ENCODE measurements at regions not wholly inside any gene's neighbourhood (a gene's known extent, or its start where the extent isn't known, plus 50 kb on each side); places are given as distances from the start of the nearest gene placed in this dataset.

DNA sequence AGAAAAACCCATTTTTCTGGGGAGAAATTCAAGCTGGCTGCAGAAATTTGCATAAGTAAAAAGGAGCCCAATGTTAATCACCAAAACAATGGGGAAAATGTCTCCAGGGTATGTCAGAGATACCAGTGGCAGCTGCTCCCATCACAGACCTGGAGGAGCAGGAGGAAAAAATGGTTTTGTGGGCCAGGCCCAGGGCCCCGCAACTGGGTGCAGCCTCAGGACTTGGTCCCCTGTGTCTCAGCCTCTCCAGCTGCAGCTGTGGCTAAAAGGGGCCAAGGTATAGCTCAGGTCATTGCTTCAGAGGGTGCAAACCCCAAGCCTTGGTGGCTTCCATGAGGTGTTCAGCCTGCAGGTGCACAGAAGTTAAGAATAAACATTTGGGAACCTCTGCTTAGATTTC, 536.4 kb upstream of the FRG1 start:
- H3K4me3 ChIP-seq (ENCODE audit: control insufficient read depth, low read depth, low read length): no peak overlapping the region
- TF ChIP-seq, protein P1, sequence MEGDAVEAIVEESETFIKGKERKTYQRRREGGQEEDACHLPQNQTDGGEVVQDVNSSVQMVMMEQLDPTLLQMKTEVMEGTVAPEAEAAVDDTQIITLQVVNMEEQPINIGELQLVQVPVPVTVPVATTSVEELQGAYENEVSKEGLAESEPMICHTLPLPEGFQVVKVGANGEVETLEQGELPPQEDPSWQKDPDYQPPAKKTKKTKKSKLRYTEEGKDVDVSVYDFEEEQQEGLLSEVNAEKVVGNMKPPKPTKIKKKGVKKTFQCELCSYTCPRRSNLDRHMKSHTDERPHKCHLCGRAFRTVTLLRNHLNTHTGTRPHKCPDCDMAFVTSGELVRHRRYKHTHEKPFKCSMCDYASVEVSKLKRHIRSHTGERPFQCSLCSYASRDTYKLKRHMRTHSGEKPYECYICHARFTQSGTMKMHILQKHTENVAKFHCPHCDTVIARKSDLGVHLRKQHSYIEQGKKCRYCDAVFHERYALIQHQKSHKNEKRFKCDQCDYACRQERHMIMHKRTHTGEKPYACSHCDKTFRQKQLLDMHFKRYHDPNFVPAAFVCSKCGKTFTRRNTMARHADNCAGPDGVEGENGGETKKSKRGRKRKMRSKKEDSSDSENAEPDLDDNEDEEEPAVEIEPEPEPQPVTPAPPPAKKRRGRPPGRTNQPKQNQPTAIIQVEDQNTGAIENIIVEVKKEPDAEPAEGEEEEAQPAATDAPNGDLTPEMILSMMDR (conservative IDR thresholded peaks at IDR 0.05; ENCODE audit: control insufficient read depth, insufficient read depth, low read depth, low read length): no peak
- no peak for DNase-seq (ENCODE audit: low read depth)

DNA sequence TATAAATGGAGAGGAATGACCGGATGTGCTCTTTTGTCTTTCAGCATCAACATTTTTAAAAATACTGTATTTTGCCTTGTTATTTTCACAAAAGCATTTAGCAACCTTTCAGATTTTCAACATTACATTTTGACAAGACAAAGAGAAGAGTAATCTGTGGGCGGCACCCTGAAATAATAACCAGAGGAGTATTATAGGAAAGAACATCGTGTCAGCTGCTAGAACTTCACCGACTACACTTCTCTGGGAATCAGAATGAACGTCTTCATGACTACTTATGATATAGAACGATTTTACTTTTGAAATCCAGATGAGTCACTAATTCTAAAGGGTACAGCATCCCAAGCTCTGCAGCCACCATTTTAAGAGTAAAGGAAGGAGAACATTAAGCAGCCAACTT, 531.5 kb upstream of the FRG1 start:
- no peak for DNase-seq (ENCODE audit: low read depth)
- H3K4me3 ChIP-seq (ENCODE audit: control insufficient read depth, low read depth, low read length): no peak overlapping the region
- TF ChIP-seq, protein P1 (conservative IDR thresholded peaks at IDR 0.05; ENCODE audit: control insufficient read depth, insufficient read depth, low read depth, low read length): no peak

DNA sequence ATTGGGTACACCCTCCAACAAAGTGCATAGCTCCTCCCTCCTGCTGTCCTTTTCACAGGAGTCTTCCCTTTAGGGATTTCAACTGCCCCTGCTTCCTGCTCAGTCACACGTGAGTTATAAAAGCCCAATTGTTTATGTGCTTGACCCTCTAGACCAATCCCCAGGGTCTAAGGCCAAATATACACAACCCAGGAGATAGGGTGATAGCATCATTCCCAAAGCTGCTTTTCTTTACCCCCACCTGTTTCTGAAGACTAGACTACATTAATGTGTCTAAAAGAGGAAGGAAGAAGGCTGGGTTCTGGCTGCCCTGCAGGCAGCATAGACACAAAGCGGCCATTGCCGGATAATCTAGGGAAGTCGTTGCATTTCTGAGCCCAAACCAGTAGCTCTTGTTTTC, 526.7 kb upstream of the FRG1 start:
- TF ChIP-seq, protein P1 (conservative IDR thresholded peaks at IDR 0.05; ENCODE audit: control insufficient read depth, insufficient read depth, low read depth, low read length): no peak
- no peak for DNase-seq (ENCODE audit: low read depth)
- no peak overlapping the region for H3K4me3 ChIP-seq (ENCODE audit: control insufficient read depth, low read depth, low read length)

DNA sequence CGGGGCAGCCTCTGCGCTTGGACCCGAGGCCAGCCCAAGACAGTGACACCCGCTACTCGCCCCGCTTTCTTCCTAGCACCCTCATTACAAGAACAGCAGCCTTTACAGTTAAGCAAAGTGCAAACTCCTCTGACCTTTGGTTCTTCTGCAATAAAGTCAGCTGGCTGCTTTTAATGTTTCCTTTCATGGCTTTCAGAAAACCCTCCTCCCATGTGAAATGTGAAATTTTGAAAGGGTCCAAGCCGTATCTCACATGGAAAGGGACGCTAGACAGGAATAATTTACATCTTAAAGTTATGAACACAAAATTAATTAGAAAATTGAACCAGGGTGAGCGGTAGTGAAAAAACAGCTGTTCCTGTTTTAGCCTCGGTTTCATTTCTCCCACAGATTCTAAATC, 520.1 kb upstream of the FRG1 start:
- no peak for DNase-seq (ENCODE audit: low read depth)
- no peak overlapping the region for H3K4me3 ChIP-seq (ENCODE audit: control insufficient read depth, low read depth, low read length)
- TF ChIP-seq, protein P1 (conservative IDR thresholded peaks at IDR 0.05; ENCODE audit: control insufficient read depth, insufficient read depth, low read depth, low read length): no peak

DNA sequence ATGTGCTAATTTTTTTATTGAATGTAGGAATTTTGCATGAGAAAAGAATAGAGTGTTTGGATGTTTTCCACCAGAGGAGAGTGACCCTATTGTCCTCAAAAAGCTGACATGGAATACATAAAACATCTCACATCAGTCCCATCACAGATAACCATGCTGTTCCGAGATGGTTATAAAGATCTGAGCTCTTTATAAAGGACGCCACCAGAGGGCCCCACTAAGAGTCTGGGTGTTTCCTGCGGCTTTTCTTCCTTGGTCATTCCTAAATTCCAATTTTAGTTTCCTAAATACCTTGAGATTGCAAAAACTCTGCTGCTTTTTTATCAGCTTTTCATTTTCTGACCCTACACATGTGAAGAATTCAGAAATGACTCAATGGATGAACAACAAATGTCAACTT, 504.5 kb upstream of the FRG1 start:
- no peak overlapping the region for H3K4me3 ChIP-seq (ENCODE audit: control insufficient read depth, low read depth, low read length)
- DNase-seq (ENCODE audit: low read depth): no peak
- TF ChIP-seq, protein P1 (conservative IDR thresholded peaks at IDR 0.05; ENCODE audit: control insufficient read depth, insufficient read depth, low read depth, low read length): no peak

DNA sequence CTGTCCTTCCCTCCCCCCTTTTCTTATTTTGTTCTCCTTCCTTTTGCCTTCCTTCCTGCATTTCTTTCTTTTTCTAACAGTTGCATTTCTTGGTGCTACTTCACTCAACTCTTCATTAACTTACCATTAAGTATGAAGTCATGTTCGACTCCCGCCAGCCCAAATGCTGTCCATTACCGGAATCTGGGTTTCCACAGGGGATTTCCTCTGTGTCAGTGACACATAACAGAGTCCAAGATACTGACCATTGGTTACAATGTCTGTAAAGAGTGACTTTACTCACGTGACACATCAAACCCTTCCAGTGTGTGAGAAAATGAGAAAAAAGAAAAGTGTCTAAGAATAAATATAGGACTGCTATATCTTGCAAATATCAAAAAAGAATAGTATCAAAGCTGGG, 500.0 kb upstream of the FRG1 start:
- H3K4me3 ChIP-seq (ENCODE audit: control insufficient read depth, low read depth, low read length): no peak overlapping the region
- TF ChIP-seq, protein P1 (conservative IDR thresholded peaks at IDR 0.05; ENCODE audit: control insufficient read depth, insufficient read depth, low read depth, low read length): no peak
- DNase-seq (ENCODE audit: low read depth): no peak

GRCh38 chr4:189443341-189443740, 497.3 kb upstream of the FRG1 start:
- DNase-seq (ENCODE audit: low read depth): no peak
- H3K4me3 ChIP-seq (ENCODE audit: control insufficient read depth, low read depth, low read length): no peak overlapping the region
- TF ChIP-seq, protein P1 (conservative IDR thresholded peaks at IDR 0.05; ENCODE audit: control insufficient read depth, insufficient read depth, low read depth, low read length): no peak
